ENCODE measurements at regions not wholly inside any gene's neighbourhood (a gene's known extent, or its start where the extent isn't known, plus 50 kb on each side); places are given as distances from the start of the nearest gene placed in this dataset.

GRCh38 chr16:89043636-89044417 lies 49.8 kb upstream of the ACSF3 start:
- no peak for DNase-seq (ENCODE audit: low spot score)
- no peak for FAIRE-seq
